GM12872 (cell line): ENCODE measurements at regions not wholly inside any gene's neighbourhood (a gene's known extent, or its start where the extent isn't known, plus 50 kb on each side); places are given as distances from the start of the nearest gene placed in this dataset.

Experiments
- CTCF ChIP-seq: IDR thresholded peaks from 3 replicates; pipeline ENCODE4 v1.5.1; 2011; ENCODE audit warnings: low read depth, mild to moderate bottlenecking, low read length, moderate library complexity; ENCODE audit not compliant: insufficient read depth

- TF ChIP-seq CTCF = 0 out of 3 replicates have a peak, but pooled peaks have one; percentile 6
Observed at GRCh38 chr3:107103786-107104185, 273.5 kb upstream of the CCDC54 start.

DNA sequence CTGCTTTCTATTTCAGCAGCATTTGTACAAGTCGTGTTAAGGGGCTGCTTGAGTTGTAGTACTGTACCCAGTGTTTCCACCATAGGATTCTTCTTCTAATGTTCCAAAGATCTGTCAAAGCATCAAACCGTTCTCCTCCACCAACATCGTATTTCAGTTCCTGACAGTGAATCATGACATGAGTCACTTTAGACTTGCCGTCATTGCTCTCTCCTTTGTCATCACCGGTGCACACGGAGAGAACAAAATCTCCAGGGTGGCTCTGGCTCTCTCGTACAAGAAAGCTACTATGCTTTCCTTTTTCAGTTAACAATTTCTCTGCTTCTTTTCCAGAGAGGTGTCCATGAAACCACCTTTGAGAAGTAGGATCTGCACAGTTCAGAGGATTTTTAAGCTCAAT lies 270.9 kb upstream of the CCDC54 start:
- TF ChIP-seq CTCF = no peak

DNA sequence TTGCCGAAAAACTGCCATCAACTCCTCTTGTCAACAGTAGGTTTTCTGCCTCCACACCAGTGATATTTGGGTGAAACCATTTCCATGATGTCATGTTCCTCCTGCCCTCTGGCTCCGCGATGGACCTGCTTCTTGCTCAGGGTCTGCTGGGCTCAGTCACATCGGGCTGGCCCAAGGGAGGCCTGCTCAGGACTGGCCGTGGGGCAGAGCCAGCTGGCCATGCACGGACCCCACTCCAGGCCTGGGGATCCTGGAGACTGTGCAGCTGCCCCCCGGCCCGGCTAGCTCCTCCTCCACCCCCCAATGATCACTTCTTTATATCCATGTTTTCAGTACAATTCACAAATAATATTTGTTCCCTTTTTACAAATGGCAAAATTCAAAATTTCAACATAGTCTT lies 270.3 kb upstream of the CCDC54 start:
- no peak for TF ChIP-seq CTCF

DNA sequence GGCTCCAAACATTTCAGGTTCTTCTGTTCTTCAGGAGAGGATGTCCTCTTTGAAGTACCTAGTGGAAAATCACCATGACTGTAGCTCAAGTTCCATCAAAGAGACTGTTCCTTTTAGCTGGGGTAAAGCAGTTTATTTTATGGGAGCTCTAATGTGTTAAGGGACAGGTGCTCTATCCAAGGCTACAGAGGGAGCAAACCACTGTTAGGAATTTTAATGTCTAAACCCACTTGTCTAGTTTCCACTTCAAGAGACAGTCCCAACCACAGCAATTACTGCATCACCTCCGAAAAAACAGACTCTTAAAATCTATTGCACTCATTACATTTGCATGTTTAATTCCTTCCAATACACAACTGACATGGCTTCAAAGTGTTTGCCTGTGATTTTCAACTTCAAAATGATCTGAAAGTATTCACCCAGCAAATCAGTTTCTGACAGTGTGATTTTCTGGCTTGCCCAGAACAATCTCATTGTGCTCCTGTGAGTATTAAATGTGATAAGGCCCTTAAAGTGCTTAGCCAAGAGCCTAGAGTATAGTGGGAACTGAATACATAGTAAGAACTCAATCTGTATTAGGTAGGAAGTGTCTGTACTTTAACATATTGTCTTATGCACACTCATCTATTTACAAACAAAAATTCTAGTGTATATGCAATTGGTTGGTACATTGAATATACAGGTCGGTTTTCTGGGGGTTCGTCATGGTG lies 266.5 kb upstream of the CCDC54 start:
- no peak for TF ChIP-seq CTCF

GRCh38 chr3:107111872-107112271 lies 265.4 kb upstream of the CCDC54 start:
- TF ChIP-seq CTCF = no peak

GRCh38 chr3:107112356-107112755 lies 264.9 kb upstream of the CCDC54 start:
- no peak for TF ChIP-seq CTCF

DNA sequence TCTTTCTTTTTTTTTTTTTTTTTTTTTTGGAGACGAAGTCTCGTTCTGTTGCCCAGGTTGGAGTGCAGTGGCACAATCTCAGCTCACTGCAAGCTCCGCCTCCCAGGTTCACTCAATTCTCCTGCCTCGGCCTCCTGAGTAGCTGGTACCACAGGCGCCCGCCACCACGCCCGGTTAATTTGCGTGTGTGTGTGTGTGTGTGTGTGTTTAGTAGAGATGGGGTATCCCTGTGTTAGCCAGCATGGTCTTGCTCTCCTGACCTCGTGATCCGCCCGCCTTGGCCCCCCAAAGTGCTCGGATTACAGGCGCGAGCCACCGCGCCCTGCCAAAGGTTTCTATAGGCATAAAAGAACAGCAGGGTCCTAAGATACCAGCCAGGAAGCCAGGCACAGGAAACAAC lies 261.0 kb upstream of the CCDC54 start:
- TF ChIP-seq CTCF = no peak
